ENCODE measurements at regions not wholly inside any gene's neighbourhood (a gene's known extent, or its start where the extent isn't known, plus 50 kb on each side); places are given as distances from the start of the nearest gene placed in this dataset.

DNA sequence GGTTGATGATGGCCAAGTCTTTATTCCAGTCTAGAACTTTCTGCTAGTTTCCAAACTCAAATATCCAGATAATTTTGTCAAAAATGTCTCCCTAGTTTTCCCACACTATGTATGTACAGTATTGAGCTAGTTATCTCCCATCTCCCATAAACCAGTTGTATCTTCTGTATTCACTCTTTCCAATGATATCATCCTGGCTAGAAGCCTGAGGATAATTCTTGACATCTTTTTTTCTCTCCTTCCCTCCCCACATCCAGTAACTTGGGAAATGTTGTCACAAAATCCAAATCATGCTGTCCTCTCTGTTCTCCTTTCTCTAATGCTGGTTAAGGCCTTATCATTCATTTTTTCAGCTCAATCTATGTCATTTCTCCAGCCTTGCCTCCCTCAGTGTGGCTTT is 553.8 kb upstream of the FANCL start:
- POLR2A ChIA-PET (ENCODE audit: partially characterized antibody), result no interaction called here
- DNase-seq, result no peak
- Mint-ChIP-seq H3K27ac (no peak overlapping the region), H3K4me3 (no peak overlapping the region), H3K36me3 (no peaks in the 10 kb centered on the region), H3K27me3 (no peaks in the 10 kb centered on the region), H3K9me3 (peaks cover 0 to 4% (median 0%) of the 10 kb centered on the region in 8 donors), H3K4me1 (no peaks in the 10 kb centered on the region)
- CTCF ChIA-PET (ENCODE audit: partially characterized antibody), result no interaction called here
- Histone ChIP-seq H3K4me1 (ENCODE audit: insufficient read depth, low read length) (no peaks in the 10 kb centered on the region), H3K27me3 (ENCODE audit: insufficient read depth, low read length) (no peaks in the 10 kb centered on the region), H3K4me3 (ENCODE audit: low read length in 2 of 2) (no peak overlapping the region), H3K9me3 (ENCODE audit: control insufficient read depth in 1 of 2, low read length in 2 of 2) (no peaks in the 10 kb centered on the region), H3K36me3 (ENCODE audit: insufficient read depth, low read length) (no peaks in the 10 kb centered on the region), H3K27ac (ENCODE audit: low read depth, low read length) (no peak overlapping the region)
- intact Hi-C loops (cut with micrococcal nuclease), result no loop called here

DNA sequence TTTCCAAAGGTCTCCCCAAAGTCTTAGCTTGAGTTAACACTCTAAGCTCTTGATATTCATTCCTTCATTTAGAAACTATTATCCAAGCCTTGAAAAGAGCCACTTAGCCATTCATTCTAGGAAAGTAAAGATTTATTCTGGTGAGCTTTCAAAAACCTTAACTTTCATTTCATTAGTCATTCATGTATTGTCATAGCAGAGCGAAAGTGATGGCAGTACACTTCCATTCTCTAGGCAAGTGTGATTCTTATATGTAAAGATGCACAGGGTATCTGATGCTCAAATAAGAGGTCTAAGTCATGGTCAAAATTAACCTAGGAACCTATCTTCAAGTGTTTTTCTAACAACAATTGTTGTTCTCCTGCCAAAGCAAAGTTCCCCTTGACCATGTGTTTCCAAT is 553.0 kb upstream of the FANCL start:
- no peaks in the 10 kb centered on the region for H3K4me1 ChIP-seq (ENCODE audit: insufficient read depth, low read length)
- H3K9me3 Mint-ChIP-seq, result peaks cover 0 to 4% (median 0%) of the 10 kb centered on the region in 8 donors
- no peaks in the 10 kb centered on the region for H3K9me3 ChIP-seq (ENCODE audit: control insufficient read depth in 1 of 2, low read length in 2 of 2)
- H3K27me3 ChIP-seq (ENCODE audit: insufficient read depth, low read length), result no peaks in the 10 kb centered on the region
- no peaks in the 10 kb centered on the region for H3K36me3 Mint-ChIP-seq
- ChIA-PET CTCF (ENCODE audit: partially characterized antibody) (no interaction called here), POLR2A (ENCODE audit: partially characterized antibody) (no interaction called here)
- H3K27ac ChIP-seq (ENCODE audit: low read depth, low read length), result no peak overlapping the region
- no peak for DNase-seq
- no peak overlapping the region for H3K27ac Mint-ChIP-seq
- H3K4me3 ChIP-seq (ENCODE audit: low read length in 2 of 2), result no peak overlapping the region
- H3K36me3 ChIP-seq (ENCODE audit: insufficient read depth, low read length), result no peaks in the 10 kb centered on the region
- no peak overlapping the region for H3K4me3 Mint-ChIP-seq
- intact Hi-C loops (cut with micrococcal nuclease), result no loop called here
- H3K27me3 Mint-ChIP-seq, result no peaks in the 10 kb centered on the region
- H3K4me1 Mint-ChIP-seq, result no peaks in the 10 kb centered on the region

DNA sequence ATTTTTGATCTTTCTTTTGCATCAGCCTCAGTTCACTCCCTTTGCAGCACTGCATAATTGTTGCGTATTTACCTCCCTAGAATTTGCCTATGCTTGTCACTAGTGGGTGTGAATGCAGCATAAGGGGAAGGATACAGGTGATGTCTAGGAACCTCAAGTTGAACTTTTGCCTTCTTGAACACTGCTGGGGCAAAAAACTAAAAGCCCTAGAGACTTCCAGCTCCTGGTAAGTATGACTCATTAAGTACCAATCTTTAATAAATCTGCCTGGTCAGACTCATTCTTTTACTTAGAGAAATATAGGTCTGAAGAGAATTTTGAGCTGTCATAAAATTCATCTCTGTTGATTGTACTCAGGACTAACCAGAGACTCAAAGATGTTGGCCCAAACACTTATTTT is 547.3 kb upstream of the FANCL start:
- ChIA-PET POLR2A (ENCODE audit: partially characterized antibody) (no interaction called here), CTCF (ENCODE audit: partially characterized antibody) (interaction anchor here (1.4 kb wide), 1 partner anchor 10 kb away, joined by 4 read pairs; no protein-coding TSS in a partner anchor)
- Mint-ChIP-seq H3K9me3 (peaks cover 0 to 3% (median 0%) of the 10 kb centered on the region in 8 donors), H3K27me3 (no peaks in the 10 kb centered on the region), H3K4me1 (no peaks in the 10 kb centered on the region), H3K36me3 (no peaks in the 10 kb centered on the region), H3K4me3 (no peak overlapping the region), H3K27ac (no peak overlapping the region)
- Histone ChIP-seq H3K36me3 (ENCODE audit: insufficient read depth, low read length) (no peaks in the 10 kb centered on the region), H3K27me3 (ENCODE audit: insufficient read depth, low read length) (no peaks in the 10 kb centered on the region), H3K9me3 (ENCODE audit: control insufficient read depth in 1 of 2, low read length in 2 of 2) (no peaks in the 10 kb centered on the region), H3K4me3 (ENCODE audit: low read length in 2 of 2) (no peak overlapping the region), H3K27ac (ENCODE audit: low read depth, low read length) (no peak overlapping the region), H3K4me1 (ENCODE audit: insufficient read depth, low read length) (no peaks in the 10 kb centered on the region)
- intact Hi-C loops (cut with micrococcal nuclease), result no loop called here
- DNase-seq, result no peak

DNA sequence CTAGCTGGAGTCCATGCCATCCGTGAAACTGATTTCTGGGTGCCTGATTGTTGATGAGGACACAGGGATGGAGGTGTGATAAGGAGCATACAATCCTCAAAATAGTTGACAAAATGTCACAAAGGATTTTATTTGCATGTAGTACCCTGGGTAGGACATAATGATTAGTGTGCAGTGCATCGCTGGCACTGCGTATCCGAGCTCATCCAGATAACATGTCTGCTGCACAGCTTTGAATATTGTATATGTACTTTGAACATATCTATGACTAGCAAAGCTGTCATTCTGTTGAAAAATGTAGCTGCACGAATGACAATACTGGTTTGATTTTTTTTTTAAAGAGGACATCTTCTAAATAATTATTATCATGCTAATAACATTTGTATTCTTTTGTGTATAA is 529.7 kb upstream of the FANCL start:
- H3K4me1 Mint-ChIP-seq, result no peaks in the 10 kb centered on the region

DNA sequence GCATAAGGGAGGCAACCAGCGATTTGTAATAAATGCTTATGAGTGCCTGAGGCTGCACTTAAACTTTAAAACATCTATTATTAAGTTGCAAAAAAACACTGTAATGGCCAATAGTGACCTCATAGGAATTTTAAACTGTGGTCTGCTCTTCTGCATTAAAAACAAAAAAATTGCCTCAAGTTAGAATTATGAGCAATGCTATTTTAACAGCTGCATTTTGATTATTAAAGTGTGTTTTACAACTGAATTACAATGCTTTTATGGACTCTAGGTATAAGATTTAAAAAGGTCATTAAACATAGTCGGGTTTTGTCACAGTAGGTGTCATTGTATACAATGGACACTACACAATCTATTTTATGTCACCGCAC is 528.7 kb upstream of the FANCL start:
- H3K9me3 ChIP-seq (ENCODE audit: control insufficient read depth in 1 of 2, low read length in 2 of 2), result no peaks in the 10 kb centered on the region
- Mint-ChIP-seq H3K9me3 (no peaks in the 10 kb centered on the region), H3K4me1 (no peaks in the 10 kb centered on the region), H3K36me3 (no peaks in the 10 kb centered on the region), H3K27ac (no peak overlapping the region), H3K4me3 (no peak overlapping the region), H3K27me3 (peaks cover 1 to 2% of the 10 kb centered on the region in 2 donors)
- H3K4me1 ChIP-seq (ENCODE audit: insufficient read depth, low read length), result no peaks in the 10 kb centered on the region
- ChIA-PET POLR2A (ENCODE audit: partially characterized antibody) (no interaction called here), CTCF (ENCODE audit: partially characterized antibody) (no interaction called here)
- no peaks in the 10 kb centered on the region for H3K27me3 ChIP-seq (ENCODE audit: insufficient read depth, low read length)
- intact Hi-C loops (cut with micrococcal nuclease), result no loop called here
- no peak overlapping the region for H3K4me3 ChIP-seq (ENCODE audit: low read length in 2 of 2)
- no peak for DNase-seq
- H3K36me3 ChIP-seq (ENCODE audit: insufficient read depth, low read length), result no peaks in the 10 kb centered on the region
- no peak overlapping the region for H3K27ac ChIP-seq (ENCODE audit: low read depth, low read length)

More for the DNA sequence above, 529.7 kb upstream of the FANCL start:
- Mint-ChIP-seq H3K36me3 (no peaks in the 10 kb centered on the region), H3K9me3 (peaks cover 0 to 2% (median 0%) of the 10 kb centered on the region in 8 donors), H3K27ac (no peak overlapping the region), H3K4me3 (no peak overlapping the region), H3K27me3 (peaks cover 2 to 3% of the 10 kb centered on the region in 2 donors)
- POLR2A ChIA-PET (ENCODE audit: partially characterized antibody), result no interaction called here
- Histone ChIP-seq H3K36me3 (ENCODE audit: insufficient read depth, low read length) (no peaks in the 10 kb centered on the region), H3K27me3 (ENCODE audit: insufficient read depth, low read length) (no peaks in the 10 kb centered on the region), H3K4me1 (ENCODE audit: insufficient read depth, low read length) (no peaks in the 10 kb centered on the region), H3K4me3 (ENCODE audit: low read length in 2 of 2) (no peak overlapping the region), H3K9me3 (ENCODE audit: control insufficient read depth in 1 of 2, low read length in 2 of 2) (no peaks in the 10 kb centered on the region), H3K27ac (ENCODE audit: low read depth, low read length) (no peak overlapping the region)
- no peak for DNase-seq
- intact Hi-C loops (cut with micrococcal nuclease), result no loop called here
- CTCF ChIA-PET (ENCODE audit: partially characterized antibody), result no interaction called here

DNA sequence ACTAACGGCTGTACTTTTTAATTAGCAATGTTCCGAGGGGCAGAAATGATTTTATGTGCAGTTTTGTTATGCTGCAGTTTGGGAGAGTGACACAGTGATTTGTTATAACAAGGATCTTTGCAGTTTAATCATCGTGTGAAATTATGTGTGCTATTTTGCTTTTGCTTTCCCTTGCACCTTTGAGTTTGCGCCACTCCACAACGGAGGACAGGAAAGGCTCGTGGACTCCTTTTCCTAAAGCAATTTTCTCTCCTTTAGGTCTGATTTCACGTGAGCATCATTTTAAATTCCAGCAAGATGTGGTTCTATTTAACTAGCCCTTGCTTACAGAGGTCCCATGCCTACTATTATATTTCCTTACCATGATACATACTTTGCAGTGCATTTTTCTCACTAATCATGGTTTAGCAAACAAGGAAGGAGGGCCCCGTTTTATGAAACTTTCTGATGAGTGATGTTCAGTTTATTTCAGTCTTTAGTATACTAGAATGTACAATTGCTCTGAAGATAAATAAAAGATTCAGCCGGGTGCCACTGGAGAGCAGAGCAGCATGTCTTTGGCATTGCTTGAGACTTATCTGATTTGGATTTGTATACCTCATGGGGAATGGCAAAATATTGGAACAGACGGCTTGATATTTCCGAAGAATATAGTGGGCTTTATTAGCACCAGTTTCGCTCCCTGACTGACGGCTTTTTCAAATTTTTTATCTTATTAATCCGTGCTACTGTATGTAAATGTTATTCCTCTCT is 528.2 kb upstream of the FANCL start:
- no peak overlapping the region for H3K4me3 Mint-ChIP-seq
- no peaks in the 10 kb centered on the region for H3K9me3 ChIP-seq (ENCODE audit: control insufficient read depth in 1 of 2, low read length in 2 of 2)
- H3K9me3 Mint-ChIP-seq, result no peaks in the 10 kb centered on the region
- intact Hi-C loops (cut with micrococcal nuclease), result no loop called here
- H3K27me3 ChIP-seq (ENCODE audit: insufficient read depth, low read length), result no peaks in the 10 kb centered on the region
- no peaks in the 10 kb centered on the region for H3K36me3 Mint-ChIP-seq
- ChIA-PET POLR2A (ENCODE audit: partially characterized antibody) (no interaction called here), CTCF (ENCODE audit: partially characterized antibody) (no interaction called here)
- no peak overlapping the region for H3K27ac ChIP-seq (ENCODE audit: low read depth, low read length)
- H3K4me3 ChIP-seq (ENCODE audit: low read length in 2 of 2), result no peak overlapping the region
- H3K36me3 ChIP-seq (ENCODE audit: insufficient read depth, low read length), result no peaks in the 10 kb centered on the region
- H3K4me1 ChIP-seq (ENCODE audit: insufficient read depth, low read length), result no peaks in the 10 kb centered on the region
- no peak overlapping the region for H3K27ac Mint-ChIP-seq
- H3K27me3 Mint-ChIP-seq, result peaks cover 1 to 2% of the 10 kb centered on the region in 2 donors
- no peak for DNase-seq
- no peaks in the 10 kb centered on the region for H3K4me1 Mint-ChIP-seq

DNA sequence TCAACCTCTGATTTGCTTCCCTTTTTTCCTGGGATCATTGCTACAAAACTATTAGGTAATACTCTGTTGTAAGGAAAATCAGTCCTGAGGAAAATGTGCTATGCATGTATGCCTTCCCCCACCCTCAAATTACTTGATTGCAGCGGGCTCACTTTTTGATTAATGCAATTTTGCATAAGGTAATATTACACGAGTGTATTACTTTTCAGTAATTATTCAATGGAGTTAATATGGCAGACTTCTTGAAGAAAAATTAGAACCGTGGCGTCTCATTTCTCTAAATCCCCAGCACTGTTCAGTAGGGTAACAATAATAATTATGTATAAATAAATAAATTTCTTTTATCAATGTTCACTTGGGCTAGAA is 527.6 kb upstream of the FANCL start:
- no peak for DNase-seq
- Histone ChIP-seq H3K4me3 (ENCODE audit: low read length in 2 of 2) (no peak overlapping the region), H3K9me3 (ENCODE audit: control insufficient read depth in 1 of 2, low read length in 2 of 2) (no peaks in the 10 kb centered on the region), H3K4me1 (ENCODE audit: insufficient read depth, low read length) (no peaks in the 10 kb centered on the region), H3K36me3 (ENCODE audit: insufficient read depth, low read length) (no peaks in the 10 kb centered on the region), H3K27me3 (ENCODE audit: insufficient read depth, low read length) (no peaks in the 10 kb centered on the region), H3K27ac (ENCODE audit: low read depth, low read length) (no peak overlapping the region)
- H3K9me3 Mint-ChIP-seq, result no peaks in the 10 kb centered on the region
- no peak overlapping the region for H3K27ac Mint-ChIP-seq
- intact Hi-C loops (cut with micrococcal nuclease), result no loop called here
- ChIA-PET POLR2A (ENCODE audit: partially characterized antibody) (no interaction called here), CTCF (ENCODE audit: partially characterized antibody) (no interaction called here)
- H3K27me3 Mint-ChIP-seq, result peaks cover 1 to 2% of the 10 kb centered on the region in 2 donors
- H3K36me3 Mint-ChIP-seq, result no peaks in the 10 kb centered on the region
- no peaks in the 10 kb centered on the region for H3K4me1 Mint-ChIP-seq
- H3K4me3 Mint-ChIP-seq, result no peak overlapping the region
